Stimulated activated CD4-positive, alpha-beta T cell treated with anti-CD3 and anti-CD28 coated beads, Interleukin-1b, Interleukin-23, amount 100 ng/mL, for 4 hours (primary cell): ENCODE measurements at regions not wholly inside any gene's neighbourhood (a gene's known extent, or its start where the extent isn't known, plus 50 kb on each side); places are given as distances from the start of the nearest gene placed in this dataset.

ENCODE experiments used
- DNase-seq, 2 donors: peaks; one replicate each; pipeline ENCODE4 v3.0.0-alpha.2; 2020; ENCODE audit warnings: low read depth in 2 of 2

DNA sequence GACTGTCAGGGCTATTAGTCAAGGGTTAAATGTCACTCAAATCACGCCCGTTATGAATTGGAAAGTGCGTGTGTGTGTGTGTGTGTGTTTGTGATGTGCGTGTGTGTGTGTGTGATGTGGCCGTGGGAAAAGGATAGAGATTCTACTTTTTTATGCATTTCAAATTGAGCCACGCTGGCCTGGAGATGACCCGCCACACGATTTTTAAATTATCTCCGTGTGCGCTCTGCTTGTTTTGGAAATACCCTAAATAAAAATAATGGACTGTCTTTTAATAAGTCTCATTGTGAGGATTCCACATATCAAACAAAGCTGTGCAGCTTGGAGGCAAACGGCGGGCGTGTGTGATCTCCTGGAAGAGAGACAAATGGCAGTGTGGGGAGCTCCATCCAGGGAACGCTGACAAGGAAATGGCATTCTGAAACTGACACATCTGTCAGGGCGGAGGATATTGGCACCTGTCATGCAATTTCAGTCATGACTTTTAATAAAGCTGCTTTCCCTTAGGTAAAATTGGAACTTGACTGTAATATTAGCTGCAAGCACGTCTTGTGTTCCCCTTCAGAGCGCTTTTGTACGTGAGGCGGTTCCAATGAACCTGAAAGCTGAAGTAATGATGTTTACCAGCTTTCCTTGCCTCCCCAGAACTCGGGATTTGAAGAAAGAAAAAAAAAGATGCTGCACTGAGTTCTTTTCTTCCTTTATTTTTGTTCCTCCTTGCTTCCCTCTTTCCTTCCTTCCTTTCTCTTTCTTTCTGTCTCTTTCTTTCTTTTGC lies 381.8 kb upstream of the SMIM21 start:
- DNase-seq = no peak

DNA sequence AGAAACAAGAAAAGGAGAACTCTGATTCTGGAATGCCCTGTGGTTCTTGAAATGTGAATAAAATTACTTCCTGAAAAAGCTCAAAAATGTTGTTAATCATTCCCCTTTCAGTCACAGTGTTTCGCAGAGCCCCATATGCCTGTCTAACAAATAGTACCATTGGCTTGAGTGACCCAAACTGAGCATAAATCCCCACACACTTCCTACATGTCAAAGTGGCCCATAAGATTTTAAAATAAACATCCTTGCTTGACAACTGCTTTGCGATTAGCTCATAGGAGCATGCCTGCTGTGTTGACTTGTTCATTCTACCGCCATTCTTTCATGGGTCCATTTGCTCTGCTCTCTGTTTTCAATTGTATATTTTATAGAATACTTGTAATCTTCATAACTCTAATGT lies 377.8 kb upstream of the SMIM21 start:
- DNase-seq = no peak

DNA sequence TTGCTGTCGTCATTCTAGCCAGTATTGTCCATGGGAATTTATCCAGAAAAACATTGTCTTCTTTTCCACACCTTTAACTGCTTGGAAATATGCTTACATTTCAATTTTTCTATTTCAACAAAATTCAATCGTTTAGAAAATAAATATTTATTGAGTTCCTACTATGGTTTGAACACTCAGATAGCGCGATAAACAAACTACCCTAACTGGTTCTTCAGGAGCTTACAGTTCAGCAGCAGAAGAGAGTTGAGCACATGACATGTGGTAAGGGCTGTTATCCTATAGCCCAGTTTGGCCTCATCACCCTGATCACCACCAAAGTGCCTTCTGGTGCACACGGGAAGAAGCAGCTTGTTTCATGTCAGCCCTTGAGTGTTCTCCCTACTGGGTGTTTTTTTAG lies 375.2 kb upstream of the SMIM21 start:
- no peak for DNase-seq

DNA sequence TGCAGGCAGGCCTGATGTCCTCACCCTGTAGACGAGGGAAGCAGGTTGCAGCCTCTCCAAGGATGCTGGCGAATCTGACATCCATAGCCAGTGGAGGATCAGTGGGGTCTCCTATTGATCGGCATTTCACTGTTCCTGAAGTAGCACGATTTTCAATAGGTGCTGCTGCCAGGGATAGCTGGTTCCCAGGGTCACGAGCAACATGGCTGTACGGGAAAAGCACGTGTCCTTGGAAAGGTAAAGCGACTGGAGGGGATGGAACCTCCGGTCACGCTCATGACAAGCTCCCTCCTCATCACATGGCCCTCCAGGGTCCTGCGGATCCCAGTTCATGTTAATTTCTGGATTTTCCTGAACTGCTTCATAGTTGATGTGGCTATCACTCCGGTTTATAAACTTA lies 373.7 kb upstream of the SMIM21 start:
- DNase-seq = no peak

DNA sequence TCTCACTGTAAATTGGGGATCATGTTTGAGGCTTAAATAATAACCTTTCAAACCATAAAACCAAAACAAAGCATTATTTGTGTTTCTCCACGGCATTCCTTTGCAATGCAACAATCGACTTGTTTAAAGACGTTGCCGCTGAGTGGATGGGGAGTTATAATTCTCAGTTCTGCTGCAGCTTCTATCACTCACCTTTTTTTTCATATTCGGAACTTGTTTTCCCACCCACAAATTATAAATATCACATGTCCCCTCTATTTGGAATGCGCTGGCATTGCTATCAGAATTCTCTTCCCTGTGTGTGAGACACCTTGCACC lies 372.8 kb upstream of the SMIM21 start:
- no peak for DNase-seq

DNA sequence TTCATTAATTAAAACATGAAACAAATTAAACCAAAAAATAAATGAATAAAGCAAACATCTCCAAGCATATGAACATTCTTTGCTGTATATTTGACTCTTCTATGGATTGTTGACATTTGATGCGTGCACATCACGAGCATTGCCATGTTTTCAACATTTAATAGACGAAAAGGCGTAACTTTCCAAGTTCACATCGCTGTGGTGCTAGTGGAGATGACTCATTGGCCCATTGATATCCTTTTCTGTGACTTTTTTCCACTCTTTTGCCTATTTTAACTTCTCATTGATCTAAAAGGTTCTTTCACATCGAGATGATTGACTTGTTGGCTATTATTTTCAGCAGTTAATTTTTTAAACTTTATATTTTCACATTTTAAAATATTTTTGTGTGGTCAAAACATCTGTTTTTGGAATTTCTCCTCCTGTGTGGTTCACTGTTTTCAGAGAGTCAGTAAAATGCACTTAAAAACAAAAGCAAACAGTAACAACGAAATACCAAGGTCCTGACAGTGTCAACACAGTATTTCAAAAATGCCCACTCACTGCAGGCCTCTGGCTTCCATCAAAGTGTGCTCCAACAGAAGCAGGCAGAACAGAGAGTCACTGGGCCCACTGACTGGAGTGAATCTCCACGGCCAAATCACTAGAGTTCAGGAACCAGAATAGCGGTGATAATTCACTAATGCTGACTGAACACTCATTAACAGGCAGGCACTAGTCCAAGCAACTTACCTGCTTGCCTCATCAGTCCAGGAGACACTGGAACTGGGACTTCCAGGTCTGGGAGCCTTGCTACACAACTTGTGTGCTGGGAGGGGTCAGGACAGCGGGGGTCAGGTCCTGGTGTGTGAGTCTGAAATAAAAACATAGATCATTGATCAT lies 372.2 kb upstream of the SMIM21 start:
- DNase-seq = no peak

DNA sequence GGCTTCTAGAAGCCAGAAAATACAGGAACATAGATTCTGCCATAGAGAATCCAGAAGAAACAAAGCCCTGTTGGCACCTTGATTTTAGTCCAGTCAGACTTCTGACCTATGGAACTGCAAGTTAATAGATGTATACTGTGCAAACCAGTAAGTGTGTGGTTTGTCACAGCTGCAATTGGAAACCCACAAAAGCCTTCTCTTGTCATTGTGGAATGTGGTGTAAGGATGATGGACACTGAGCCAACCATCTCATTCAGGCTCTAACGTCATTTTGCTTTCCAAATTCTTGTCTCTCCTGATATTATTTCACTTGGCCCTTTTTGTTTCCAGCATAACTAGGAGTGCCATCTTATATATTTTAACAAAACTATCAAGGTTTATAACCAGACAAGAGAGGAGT lies 369.5 kb upstream of the SMIM21 start:
- no peak for DNase-seq

DNA sequence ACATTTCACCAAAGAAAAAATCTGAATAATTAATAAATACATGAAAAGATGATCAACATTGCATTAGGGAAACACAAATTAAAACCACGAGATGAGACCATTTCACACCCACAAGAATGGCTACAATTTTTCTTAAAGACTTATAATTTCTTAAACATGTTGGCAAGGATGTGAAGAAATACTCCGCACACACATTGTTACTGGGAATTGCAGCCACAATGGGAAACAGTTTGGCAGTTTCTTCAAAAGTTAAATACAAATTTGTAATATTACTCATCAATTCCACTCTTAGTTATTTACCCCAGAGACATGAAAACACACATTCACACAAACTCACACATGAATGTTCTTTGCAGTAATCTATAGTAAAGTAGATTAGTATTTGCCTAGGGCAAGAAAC lies 363.3 kb upstream of the SMIM21 start:
- no peak for DNase-seq

DNA sequence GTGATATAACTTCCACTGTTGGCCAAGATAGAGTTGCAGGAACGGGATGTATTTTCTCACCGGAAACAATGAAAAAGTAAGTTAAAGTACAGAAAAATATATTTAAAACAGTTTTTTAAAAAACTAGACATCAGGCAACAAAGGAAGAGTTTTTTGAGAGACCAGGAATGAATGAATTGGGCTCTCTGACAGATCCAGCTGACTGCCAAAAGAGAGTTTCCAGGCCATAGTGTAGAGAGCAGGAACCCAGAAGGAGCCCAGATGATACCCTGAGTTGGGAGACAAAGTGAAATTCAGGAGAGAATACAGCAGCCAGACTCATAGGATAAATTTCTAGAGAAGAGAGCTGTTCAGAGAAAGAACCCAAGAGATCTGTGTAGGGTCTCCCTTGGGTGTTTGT lies 362.6 kb upstream of the SMIM21 start:
- DNase-seq = no peak

DNA sequence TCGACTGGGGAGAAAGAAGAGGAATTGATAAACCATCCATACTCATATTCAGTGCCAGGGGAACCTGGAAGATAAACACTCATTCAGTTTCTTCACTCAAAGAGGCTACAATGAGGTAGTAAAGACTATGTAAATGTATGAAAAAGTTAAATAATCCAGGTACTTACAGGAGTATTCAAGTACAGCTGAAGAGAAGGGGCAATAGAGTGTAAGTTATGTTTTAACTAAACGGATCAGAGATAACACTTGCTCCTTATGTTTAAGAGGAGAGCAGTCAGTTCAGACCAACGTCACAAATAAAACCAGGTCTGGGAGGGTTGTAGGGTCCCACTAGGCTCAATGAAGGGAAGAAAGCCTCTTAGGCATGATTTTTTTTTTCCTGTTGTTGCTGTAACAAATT lies 358.3 kb upstream of the SMIM21 start:
- DNase-seq = no peak

DNA sequence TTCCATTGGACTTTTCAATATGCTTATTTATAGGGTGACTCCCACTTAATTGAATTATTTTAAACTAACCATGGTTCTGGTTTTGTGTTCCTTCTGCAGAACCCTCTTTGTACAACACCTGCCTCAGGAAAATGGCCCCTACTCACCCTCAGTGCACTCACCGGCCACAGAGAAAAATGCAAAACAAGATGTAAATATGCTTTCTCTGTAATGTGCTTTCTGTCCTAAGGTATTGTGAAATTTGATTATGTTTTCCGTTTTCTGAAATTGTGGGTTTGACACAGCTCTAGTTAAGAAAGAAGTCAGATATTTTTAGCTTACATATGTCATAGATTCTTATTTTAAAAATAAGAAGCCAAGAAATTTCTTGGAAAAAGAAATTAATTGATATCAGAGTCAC lies 357.7 kb upstream of the SMIM21 start:
- DNase-seq = no peak

DNA sequence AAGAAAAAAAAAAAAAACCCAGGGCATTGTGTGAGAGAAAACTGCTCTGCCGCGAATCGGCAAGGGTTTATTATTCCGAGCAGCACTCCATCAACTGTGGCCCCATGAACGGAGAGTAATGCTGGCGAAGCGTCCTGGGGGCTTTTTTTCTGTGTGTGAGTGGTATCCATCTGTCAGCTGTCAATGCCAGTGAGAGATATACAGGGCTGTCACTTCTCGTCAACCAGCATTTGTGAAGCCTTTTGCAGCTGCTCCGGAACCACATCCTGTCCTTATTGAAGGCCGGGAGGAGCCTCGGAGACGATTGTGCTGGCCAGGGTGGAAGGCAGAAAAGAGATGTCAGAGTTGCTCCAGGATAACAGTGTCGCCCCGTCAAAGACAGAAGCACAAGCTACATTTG lies 356.9 kb upstream of the SMIM21 start:
- no peak for DNase-seq

DNA sequence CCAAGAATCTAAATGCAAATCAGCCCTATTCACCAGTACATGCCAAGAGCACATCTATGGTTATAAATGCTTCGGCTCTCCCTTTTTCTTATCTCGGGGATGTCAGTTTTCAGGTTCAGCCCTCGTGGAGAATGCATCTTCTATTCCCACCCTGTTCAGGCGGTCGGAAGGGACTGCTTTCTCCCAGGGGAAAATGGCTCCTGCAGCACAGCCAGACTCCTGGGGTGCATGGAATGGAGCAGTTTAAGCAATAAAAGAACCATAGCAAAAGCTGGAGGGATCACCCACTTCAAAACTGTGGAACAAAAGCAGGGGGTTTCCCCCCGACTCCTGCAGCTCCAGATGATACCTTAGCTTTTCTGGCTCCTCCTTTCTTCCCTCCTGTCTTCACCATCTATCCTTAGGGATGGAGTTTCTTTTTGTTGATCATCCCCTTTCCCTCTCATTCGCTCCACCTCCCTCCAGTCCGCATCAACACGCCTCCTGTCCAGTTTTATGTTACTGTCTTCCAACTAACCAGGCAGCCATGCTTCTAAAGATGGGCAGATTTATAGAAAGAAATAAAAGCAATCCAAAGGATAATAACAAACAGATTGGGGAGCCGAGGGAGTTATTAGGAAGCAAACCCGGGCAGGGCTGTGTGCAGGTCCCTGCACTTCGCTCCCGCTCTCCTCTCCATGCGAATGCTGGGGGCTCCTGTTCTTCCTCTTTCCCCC lies 356.2 kb upstream of the SMIM21 start:
- DNase-seq = no peak

DNA sequence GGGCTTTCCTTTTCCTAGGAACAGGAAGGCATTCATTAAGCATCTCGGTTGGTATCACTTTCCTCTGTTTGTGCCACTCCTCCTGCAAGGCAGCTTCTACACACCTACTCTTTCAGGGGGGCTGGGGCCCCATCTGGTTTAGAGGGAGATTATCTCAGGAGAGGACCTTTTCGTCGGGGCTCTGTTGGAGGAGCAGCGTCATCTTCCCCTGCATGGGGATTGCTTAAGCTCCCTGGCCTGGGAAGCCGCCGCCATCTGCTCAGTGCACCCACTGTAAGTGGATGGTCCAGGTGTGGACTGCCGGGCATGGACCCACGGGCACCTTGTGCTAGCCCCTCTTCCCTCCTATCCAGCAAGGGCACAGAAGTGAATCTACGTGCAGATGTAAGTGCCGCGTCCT lies 355.3 kb upstream of the SMIM21 start:
- no peak for DNase-seq

DNA sequence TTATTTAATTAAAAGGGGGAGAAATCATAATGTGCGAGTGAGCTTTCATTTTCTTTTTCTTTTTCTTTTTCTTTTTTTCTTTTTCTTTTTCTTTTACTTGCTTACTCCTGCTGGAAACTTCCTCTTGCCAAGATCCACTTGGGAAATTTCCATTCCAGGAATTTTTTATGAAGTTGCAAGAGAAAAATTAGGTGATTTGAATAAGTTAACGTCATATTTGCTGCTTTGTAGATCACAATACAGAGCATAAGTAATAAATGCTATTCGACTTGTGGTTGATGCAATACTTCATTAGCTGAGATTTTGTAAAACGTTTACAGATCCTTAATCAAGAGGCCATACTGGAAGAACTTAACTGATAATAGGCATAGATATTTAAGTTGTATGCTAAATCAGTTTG lies 354.7 kb upstream of the SMIM21 start:
- DNase-seq = no peak

DNA sequence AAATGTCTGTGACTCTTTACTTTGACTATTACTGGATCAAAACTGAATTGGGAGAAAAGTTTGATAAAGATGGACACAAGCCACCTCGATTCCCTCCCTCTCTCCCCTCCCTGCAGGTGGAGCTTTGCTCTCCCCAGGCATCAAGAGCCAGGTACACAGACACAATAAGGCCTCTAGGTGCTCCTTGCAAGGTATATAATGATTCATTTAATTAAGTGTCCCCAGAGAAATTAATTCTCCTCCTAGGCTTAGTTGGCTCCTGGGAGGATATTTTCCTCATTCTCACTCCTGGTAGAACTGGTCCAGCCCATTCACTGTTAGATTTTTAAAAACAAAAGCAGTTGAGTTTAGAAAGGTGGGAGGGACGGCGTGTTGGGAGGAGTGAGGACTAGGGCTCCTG lies 352.4 kb upstream of the SMIM21 start:
- DNase-seq = no peak

DNA sequence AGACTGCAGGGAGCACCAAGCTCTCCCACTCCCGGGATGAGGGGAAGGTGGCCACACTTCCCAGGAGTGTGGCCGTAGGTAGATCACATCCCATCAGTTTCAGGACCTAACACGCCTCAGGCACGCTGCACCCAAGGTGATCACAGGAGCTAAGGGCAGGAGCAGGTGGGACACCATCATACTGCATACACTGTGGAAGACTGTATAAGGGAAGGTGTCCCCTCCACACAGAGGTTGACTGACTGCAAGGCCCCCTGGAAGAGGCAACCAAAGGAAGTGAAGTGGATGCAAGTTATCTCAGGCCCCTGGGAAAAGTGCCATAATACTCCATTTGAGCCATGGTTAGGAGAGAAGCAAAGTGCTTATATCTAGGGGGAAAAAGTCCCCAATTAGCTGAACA lies 351.9 kb upstream of the SMIM21 start:
- no peak for DNase-seq

DNA sequence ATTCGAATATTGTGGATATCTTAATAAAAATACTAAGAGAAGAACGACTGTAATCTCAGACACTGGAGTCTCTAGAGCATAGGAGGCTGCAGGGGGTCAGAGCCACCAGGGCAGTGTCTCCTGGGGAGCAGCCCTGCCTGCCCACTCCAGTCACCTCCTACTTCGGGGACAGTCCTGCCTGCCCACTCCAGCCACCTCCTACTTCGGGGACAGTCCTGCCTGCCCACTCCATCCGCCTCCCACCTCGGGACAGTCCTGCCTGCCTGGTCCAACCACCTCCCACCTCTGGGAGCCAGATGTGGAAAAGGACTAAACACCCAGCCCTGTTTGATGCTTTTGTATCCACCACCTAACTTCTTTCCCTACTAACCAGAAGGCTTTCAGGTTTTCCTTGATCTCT lies 350.1 kb upstream of the SMIM21 start:
- DNase-seq = no peak

DNA sequence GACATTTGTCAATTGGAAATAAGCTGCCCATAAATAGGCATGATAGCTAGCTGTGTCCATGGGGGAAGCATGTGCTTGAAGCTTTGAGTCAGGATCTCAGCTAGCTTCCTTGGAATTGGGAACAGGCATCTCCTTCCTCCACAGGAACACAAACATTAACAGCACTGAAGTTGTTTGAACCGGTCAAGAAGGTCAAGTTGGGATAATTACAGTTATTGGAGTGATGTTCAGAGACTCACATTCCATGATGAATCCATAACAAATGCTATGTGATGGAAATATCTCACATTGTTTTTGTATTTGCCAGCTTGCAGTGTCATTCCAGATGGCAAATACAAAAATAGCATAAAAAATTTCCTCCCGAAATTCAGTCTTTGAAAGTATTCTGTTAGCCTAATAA lies 347.6 kb upstream of the SMIM21 start:
- no peak for DNase-seq

DNA sequence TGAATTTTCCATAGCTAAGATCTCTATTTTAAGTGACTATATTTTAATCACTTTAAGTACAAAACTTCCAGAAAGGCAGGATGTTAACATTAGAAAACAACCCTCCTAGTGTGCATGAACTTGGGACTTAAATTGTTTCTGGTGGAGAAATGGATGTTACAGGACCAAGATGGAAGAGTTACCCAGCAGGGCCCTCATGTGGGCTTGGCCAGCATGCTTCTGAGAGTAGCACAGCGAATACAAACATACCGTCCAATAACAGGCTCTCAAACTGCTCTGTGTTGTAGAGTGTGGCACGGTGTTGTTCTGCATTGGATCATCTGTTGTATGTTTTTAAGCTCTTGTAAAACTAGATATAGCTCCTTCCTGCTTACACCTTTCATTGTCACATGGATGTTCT lies 346.1 kb upstream of the SMIM21 start:
- no peak for DNase-seq

DNA sequence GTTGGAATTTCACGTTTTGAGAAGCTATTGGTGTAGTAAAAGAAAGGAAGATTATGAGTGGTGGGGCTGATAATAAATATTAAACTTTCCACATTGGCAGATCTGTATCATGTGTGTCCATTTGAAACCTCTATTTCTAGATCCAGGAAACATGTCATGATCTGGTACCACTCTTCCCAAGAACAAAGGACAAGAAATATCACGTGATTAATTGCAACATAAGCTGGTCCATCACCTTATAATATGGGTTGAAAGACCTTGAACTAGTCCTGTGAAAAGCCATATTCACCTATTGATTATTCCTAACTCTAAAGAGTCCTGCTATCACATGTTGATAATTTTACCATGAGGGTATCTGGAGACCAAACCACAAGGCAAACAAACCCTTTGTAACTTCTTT lies 335.3 kb upstream of the SMIM21 start:
- DNase-seq = no peak

DNA sequence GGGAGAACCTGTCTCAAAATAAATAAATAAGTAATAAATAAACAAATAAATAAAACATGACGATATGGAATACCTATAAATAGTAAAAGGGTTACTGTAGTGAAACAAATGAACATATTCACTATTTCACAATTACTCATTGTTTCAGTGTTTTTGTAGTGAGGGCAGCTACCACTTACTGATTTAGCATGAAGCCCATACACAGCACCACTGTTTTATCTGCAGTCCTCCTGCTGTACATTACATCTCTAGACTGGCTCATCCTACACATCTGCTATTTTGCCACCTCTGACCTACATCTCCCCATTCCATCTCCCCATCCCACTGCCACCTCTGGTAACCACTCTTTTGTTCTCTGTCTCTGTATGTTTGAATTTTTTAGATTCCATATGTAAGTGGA lies 332.7 kb upstream of the SMIM21 start:
- DNase-seq = no peak

DNA sequence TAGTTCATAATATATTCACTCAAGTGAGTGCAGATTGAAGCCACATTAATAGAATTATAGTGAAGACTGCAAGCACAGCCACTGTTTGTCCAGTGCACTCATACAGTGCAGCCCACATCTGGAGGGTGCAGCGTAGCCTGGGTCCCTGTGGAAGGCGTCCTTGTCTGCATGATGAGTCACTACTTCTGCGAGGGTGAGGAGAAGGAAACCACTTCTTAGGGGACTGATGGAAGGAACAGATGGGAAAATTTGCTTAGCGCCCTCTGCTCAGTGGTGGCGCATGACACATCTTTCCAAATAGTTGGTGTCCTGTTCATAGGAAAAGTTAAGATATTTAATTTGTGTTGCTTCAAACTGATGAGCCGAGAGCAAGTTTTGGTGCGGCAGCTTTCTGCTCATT lies 330.4 kb upstream of the SMIM21 start:
- no peak for DNase-seq
